ENCODE measurements at regions not wholly inside any gene's neighbourhood (a gene's known extent, or its start where the extent isn't known, plus 50 kb on each side); places are given as distances from the start of the nearest gene placed in this dataset.

- no peaks in the 10 kb centered on the region for H3K27me3 ChIP-seq (ENCODE audit: control insufficient read depth in 4 of 4, insufficient read depth in 4 of 4, low read length in 3 of 4)
- H3K27ac ChIP-seq (ENCODE audit: low read depth in 1 of 2, low read length in 2 of 2): no peak overlapping the region
- H3K9ac ChIP-seq (ENCODE audit: low read depth in 1 of 2, low read length in 2 of 2): no peak overlapping the region
- no peaks in the 10 kb centered on the region for H3K4me1 ChIP-seq (ENCODE audit: control insufficient read depth in 4 of 4, insufficient read depth in 4 of 4, low read length in 3 of 4)
- no peak for TF ChIP-seq JUND (IDR thresholded peaks at IDR 0.05)
- no peak for TF ChIP-seq ATF3 (IDR thresholded peaks at IDR 0.05)
- no peak for TF ChIP-seq SP1 (IDR thresholded peaks at IDR 0.05)
- no peak for TF ChIP-seq RXRA (IDR thresholded peaks at IDR 0.05)
- no peak for TF ChIP-seq NR2F2 (IDR thresholded peaks at IDR 0.05)
- TF ChIP-seq GABPA (IDR thresholded peaks at IDR 0.05 in 1 of 2, conservative IDR thresholded peaks at IDR 0.05 in 1 of 2): no peak
- TF ChIP-seq MAX (IDR thresholded peaks at IDR 0.05): no peak
- no peak for TF ChIP-seq EGR1 (IDR thresholded peaks at IDR 0.05; ENCODE audit: low read depth in 2 of 2)
- no peak for TF ChIP-seq HNF4A (conservative IDR thresholded peaks at IDR 0.05)
- no peak for TF ChIP-seq TAF1 (conservative IDR thresholded peaks at IDR 0.05)
- TF ChIP-seq RAD21 (IDR thresholded peaks at IDR 0.05): no peak
- no peak for TF ChIP-seq FOXA1 (IDR thresholded peaks at IDR 0.05)
- no peak for TF ChIP-seq ZBTB33 (IDR thresholded peaks at IDR 0.05)
- no peak for TF ChIP-seq REST (IDR thresholded peaks at IDR 0.05)
- TF ChIP-seq YY1 (IDR thresholded peaks at IDR 0.05): no peak
- TF ChIP-seq CTCF (IDR thresholded peaks at IDR 0.05; ENCODE audit: low read depth, low read length, missing input control): no peak
- TF ChIP-seq HNF4G (IDR thresholded peaks at IDR 0.05): no peak
- no peak for TF ChIP-seq FOXA2 (IDR thresholded peaks at IDR 0.05)
- H3K36me3 ChIP-seq (ENCODE audit: control insufficient read depth in 4 of 4, insufficient read depth in 3 of 4, low read depth in 1 of 4, low read length in 3 of 4): no peaks in the 10 kb centered on the region
- WGBS: 71% methylated on average over 2 of the region's 2 CpGs
- H3K9me3 ChIP-seq (ENCODE audit: control insufficient read depth in 4 of 4, low read length in 3 of 4): no peaks in the 10 kb centered on the region
- no peak for DNase-seq (ENCODE audit: low spot score)
- H3K4me3 ChIP-seq (ENCODE audit: low read depth in 1 of 3, low read length in 3 of 3): no peak overlapping the region
These were observed 310.6 kb upstream of the MGMT start for GRCh38 chr10:129156406-129156805.

Data from liver (tissue), 8 donors.